Cardiac muscle cell (in vitro differentiated cells and primary cell): ENCODE measurements at regions not wholly inside any gene's neighbourhood (a gene's known extent, or its start where the extent isn't known, plus 50 kb on each side); places are given as distances from the start of the nearest gene placed in this dataset.
"Not testable (repeated sequence)": the region's sequence is repeated elsewhere in the genome, so short reads cannot be mapped to it uniquely, and the experiment has no call there.

Experiments
- DNase-seq, 2 donors: peaks; one replicate each; pipeline versions ENCODE4 v3.0.0 to v3.0.0-alpha.2; 2010 to 2017; ENCODE audit warnings: low read depth in 1 of 2, low spot score in 1 of 2
- H3K27ac ChIP-seq: fragments of 200-600 bp; sonication (generic); 2 replicates; pipeline ENCODE4 v1.5.1; 2016
- H3K27me3 ChIP-seq: fragments of 200-600 bp; sonication (generic); 2 replicates; pipeline ENCODE4 v1.6.0; 2016; ENCODE audit warnings: control low read depth
- H3K36me3 ChIP-seq: fragments of 200-600 bp; sonication (generic); 2 replicates; pipeline ENCODE4 v1.5.1; 2016; ENCODE audit warnings: control low read depth
- H3K4me1 ChIP-seq: fragments of 200-600 bp; sonication (generic); 2 replicates; pipeline ENCODE4 v1.8.1; 2017; ENCODE audit warnings: low read depth, mild to moderate bottlenecking, mixed run types
- H3K4me3 ChIP-seq: fragments of 200-600 bp; sonication (generic); 2 replicates; pipeline ENCODE4 v1.5.1; 2016; ENCODE audit warnings: mild to moderate bottlenecking
- H3K9me3 ChIP-seq: fragments of 200-600 bp; sonication (generic); 2 replicates; pipeline ENCODE4 v1.5.1; 2017; ENCODE audit warnings: low read depth, mild to moderate bottlenecking, control low read depth
- TF ChIP-seq, protein P1 (sequence below): IDR thresholded peaks from 2 replicates; pipeline ENCODE4 v1.5.1; 2012; ENCODE audit warnings: low read depth, mild to moderate bottlenecking, low read length

DNA sequence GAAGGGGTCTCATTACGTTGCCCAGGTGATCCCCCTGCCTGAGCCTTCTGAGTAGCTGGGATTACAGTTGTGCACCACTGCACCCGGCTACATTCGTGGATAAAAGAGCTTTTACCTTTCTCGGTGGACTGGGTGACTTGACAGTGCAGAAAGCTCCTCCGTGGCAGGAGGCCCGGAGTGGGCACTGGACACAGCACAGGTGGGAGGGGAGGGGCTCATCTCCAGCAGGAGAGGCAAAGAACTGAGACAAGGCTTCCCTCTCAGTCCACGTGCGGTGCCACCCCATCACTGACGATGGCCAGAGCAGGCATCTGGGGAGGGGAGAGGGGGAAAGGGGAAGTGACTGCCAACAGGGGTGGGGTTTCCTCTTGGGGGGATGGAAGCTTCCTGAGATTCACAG lies 118.4 kb downstream of the SHANK2 start:
- Histone ChIP-seq H3K36me3 (no peaks in the 10 kb centered on the region), H3K9me3 (no peaks in the 10 kb centered on the region), H3K4me1 (no peaks in the 10 kb centered on the region), H3K4me3 (no peak overlapping the region), H3K27ac (no peak overlapping the region), H3K27me3 (no peaks in the 10 kb centered on the region)
- TF ChIP-seq, protein P1, sequence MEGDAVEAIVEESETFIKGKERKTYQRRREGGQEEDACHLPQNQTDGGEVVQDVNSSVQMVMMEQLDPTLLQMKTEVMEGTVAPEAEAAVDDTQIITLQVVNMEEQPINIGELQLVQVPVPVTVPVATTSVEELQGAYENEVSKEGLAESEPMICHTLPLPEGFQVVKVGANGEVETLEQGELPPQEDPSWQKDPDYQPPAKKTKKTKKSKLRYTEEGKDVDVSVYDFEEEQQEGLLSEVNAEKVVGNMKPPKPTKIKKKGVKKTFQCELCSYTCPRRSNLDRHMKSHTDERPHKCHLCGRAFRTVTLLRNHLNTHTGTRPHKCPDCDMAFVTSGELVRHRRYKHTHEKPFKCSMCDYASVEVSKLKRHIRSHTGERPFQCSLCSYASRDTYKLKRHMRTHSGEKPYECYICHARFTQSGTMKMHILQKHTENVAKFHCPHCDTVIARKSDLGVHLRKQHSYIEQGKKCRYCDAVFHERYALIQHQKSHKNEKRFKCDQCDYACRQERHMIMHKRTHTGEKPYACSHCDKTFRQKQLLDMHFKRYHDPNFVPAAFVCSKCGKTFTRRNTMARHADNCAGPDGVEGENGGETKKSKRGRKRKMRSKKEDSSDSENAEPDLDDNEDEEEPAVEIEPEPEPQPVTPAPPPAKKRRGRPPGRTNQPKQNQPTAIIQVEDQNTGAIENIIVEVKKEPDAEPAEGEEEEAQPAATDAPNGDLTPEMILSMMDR: no peak
- DNase-seq: no peak

- H3K27me3 ChIP-seq: no peaks in the 10 kb centered on the region
- TF ChIP-seq, protein P1: no peak
- no peaks in the 10 kb centered on the region for H3K36me3 ChIP-seq
- H3K27ac ChIP-seq: no peak overlapping the region
- no peak for DNase-seq
- H3K4me3 ChIP-seq: no peak overlapping the region
- H3K9me3 ChIP-seq: no peaks in the 10 kb centered on the region
- H3K4me1 ChIP-seq: no peaks in the 10 kb centered on the region
Observed at GRCh38 chr11:71131861-71132260, 120.5 kb downstream of the SHANK2 start.

GRCh38 chr11:71130106-71130505 lies 122.3 kb downstream of the SHANK2 start:
- H3K36me3 ChIP-seq: no peaks in the 10 kb centered on the region

DNA sequence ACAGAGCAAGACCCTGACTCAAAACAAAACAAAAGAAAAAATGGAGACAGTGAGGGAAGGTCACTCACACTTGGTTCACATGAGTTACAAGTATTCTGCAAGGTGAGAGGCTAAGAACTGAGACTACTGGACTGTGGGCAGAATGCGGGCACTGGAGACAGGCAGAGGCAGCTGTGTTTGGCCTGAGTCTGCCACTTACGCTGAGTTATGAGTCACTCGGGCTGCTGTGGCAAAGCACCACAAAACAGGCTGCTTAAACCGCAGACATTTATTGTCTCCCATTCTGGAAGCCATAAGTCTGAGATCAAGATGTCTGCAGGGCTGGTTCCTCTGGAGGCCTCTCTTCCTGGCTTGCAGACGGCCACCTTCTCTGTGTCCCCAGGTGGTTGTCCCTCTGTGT lies 122.8 kb downstream of the SHANK2 start:
- no peak for DNase-seq
- no peaks in the 10 kb centered on the region for H3K9me3 ChIP-seq
- no peaks in the 10 kb centered on the region for H3K36me3 ChIP-seq
- H3K4me1 ChIP-seq: no peaks in the 10 kb centered on the region
- no peak overlapping the region for H3K4me3 ChIP-seq
- TF ChIP-seq, protein P1: no peak
- H3K27me3 ChIP-seq: no peaks in the 10 kb centered on the region
- H3K27ac ChIP-seq: no peak overlapping the region

More at GRCh38 chr11:71130106-71130505, 122.3 kb downstream of the SHANK2 start:
- Histone ChIP-seq H3K9me3 (no peaks in the 10 kb centered on the region), H3K27me3 (no peaks in the 10 kb centered on the region), H3K4me3 (no peak overlapping the region), H3K27ac (no peak overlapping the region), H3K4me1 (no peaks in the 10 kb centered on the region)
- TF ChIP-seq, protein P1: no peak
- no peak for DNase-seq

- H3K27ac ChIP-seq: no peak overlapping the region
- TF ChIP-seq, protein P1: no peak
- no peaks in the 10 kb centered on the region for H3K27me3 ChIP-seq
- no peaks in the 10 kb centered on the region for H3K36me3 ChIP-seq
- no peaks in the 10 kb centered on the region for H3K9me3 ChIP-seq
- H3K4me1 ChIP-seq: no peaks in the 10 kb centered on the region
- no peak overlapping the region for H3K4me3 ChIP-seq
- no peak for DNase-seq
Observed at GRCh38 chr11:71127806-71128205, 124.6 kb downstream of the SHANK2 start.

DNA sequence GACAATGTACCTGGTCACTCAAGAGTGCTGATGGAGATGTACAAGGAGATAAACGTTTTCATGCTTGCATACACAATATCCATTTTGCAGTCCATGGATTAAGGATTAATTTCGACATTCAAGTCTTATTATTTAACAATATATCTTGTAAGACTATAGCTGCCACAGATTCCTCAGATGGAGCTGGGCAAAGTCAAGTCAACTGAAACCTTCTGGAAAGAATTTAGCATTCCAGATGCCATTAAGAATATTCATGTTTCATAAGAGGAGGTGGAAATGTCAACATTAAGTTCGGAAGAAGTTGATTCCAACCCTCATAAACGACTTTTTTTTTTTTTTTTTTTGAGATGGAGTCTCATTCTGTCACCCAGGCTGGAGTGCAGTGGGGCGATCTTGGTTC lies 126.0 kb downstream of the SHANK2 start:
- H3K9me3 ChIP-seq, H3K4me3 ChIP-seq, H3K27ac ChIP-seq, DNase-seq, H3K36me3 ChIP-seq, H3K27me3 ChIP-seq, H3K4me1 ChIP-seq: not testable (repeated sequence)
